ENCODE measurements at regions not wholly inside any gene's neighbourhood (a gene's known extent, or its start where the extent isn't known, plus 50 kb on each side); places are given as distances from the start of the nearest gene placed in this dataset.

GRCh38 chr2:20561637-20562454 is 89.1 kb downstream of the HS1BP3 start:
- no peak for DNase-seq
- 84 to 88% methylated on average over 8 of the region's 8 CpGs for WGBS, 2 donors
- no peak for TF ChIP-seq POLR2A (IDR thresholded peaks at IDR 0.05)
- no peak for TF ChIP-seq CTCF (IDR thresholded peaks at IDR 0.05)
- Histone ChIP-seq H3K27me3 (no peaks in the 10 kb centered on the region), H3K4me1 (peaks cover 8% of the 10 kb centered on the region), H3K4me3 (no peak overlapping the region), H3K36me3 (ENCODE audit: low read depth, missing control alignments) (no peaks in the 10 kb centered on the region), H3K27ac (no peak overlapping the region), H3K9me3 (no peaks in the 10 kb centered on the region)
- intact Hi-C loops (cut with DNase I; ENCODE audit: low total_unique reads), result no loop called here

- no peak overlapping the region for H3K27ac ChIP-seq
- no peaks in the 10 kb centered on the region for H3K36me3 ChIP-seq (ENCODE audit: low read depth, missing control alignments)
- peaks cover 8% of the 10 kb centered on the region for H3K4me1 ChIP-seq
- intact Hi-C loops (cut with DNase I; ENCODE audit: low total_unique reads), result no loop called here
- 90 to 93% methylated on average over 13 to 14 of the region's 14 CpGs for WGBS, 2 donors
- H3K9me3 ChIP-seq, result no peaks in the 10 kb centered on the region
- DNase-seq, result no peak
- no peaks in the 10 kb centered on the region for H3K27me3 ChIP-seq
- no peak overlapping the region for H3K4me3 ChIP-seq
- TF ChIP-seq CTCF (IDR thresholded peaks at IDR 0.05) (no peak), POLR2A (IDR thresholded peaks at IDR 0.05) (no peak)
Observed at GRCh38 chr2:20562540-20563225, 88.2 kb downstream of the HS1BP3 start.

GRCh38 chr2:20563251-20563650 is 87.6 kb downstream of the HS1BP3 start:
- no peak for TF ChIP-seq POLR2A (IDR thresholded peaks at IDR 0.05)
- TF ChIP-seq CTCF (IDR thresholded peaks at IDR 0.05), result no peak
- no peaks in the 10 kb centered on the region for H3K9me3 ChIP-seq
- peaks cover 9% of the 10 kb centered on the region for H3K4me1 ChIP-seq
- 95 to 96% methylated on average over 3 of the region's 3 CpGs for WGBS, 2 donors
- intact Hi-C loops (cut with DNase I; ENCODE audit: low total_unique reads), result no loop called here
- H3K4me3 ChIP-seq, result no peak overlapping the region
- no peaks in the 10 kb centered on the region for H3K27me3 ChIP-seq
- H3K36me3 ChIP-seq (ENCODE audit: low read depth, missing control alignments), result no peaks in the 10 kb centered on the region
- no peak overlapping the region for H3K27ac ChIP-seq
- no peak for DNase-seq

- intact Hi-C loops (cut with DNase I; ENCODE audit: low total_unique reads), result no loop called here
- no peak overlapping the region for H3K27ac ChIP-seq
- TF ChIP-seq CTCF (IDR thresholded peaks at IDR 0.05) (no peak), POLR2A (IDR thresholded peaks at IDR 0.05) (no peak)
- no peak for DNase-seq
- no peaks in the 10 kb centered on the region for H3K9me3 ChIP-seq
- WGBS, 2 donors, result 75 to 89% methylated on average over 4 to 5 of the region's 5 CpGs
- H3K4me3 ChIP-seq, result no peak overlapping the region
- H3K4me1 ChIP-seq, result peaks cover 14% of the 10 kb centered on the region
- H3K36me3 ChIP-seq (ENCODE audit: low read depth, missing control alignments), result no peaks in the 10 kb centered on the region
- no peaks in the 10 kb centered on the region for H3K27me3 ChIP-seq
Observed at GRCh38 chr2:20563833-20564232, 87.1 kb downstream of the HS1BP3 start.
